ENCODE measurements at regions not wholly inside any gene's neighbourhood (a gene's known extent, or its start where the extent isn't known, plus 50 kb on each side); places are given as distances from the start of the nearest gene placed in this dataset.

GRCh38 chr6:80537118-80537972 lies 430.9 kb downstream of the BCKDHB start:
- no peak for TF ChIP-seq CTCF (IDR thresholded peaks at IDR 0.05; ENCODE audit: borderline replicate concordance, control extremely low read depth, extremely low read depth, insufficient read depth, missing control alignments)
- in situ Hi-C loops (cut with MboI; ENCODE audit: low sequenced_read_pairs, unreplicated experiment): no loop called here
- no peak for DNase-seq (ENCODE audit: low spot score)

- no peak for TF ChIP-seq CTCF (IDR thresholded peaks at IDR 0.05; ENCODE audit: borderline replicate concordance, control extremely low read depth, extremely low read depth, insufficient read depth, missing control alignments)
- no peak for DNase-seq (ENCODE audit: low spot score)
- in situ Hi-C loops (cut with MboI; ENCODE audit: low sequenced_read_pairs, unreplicated experiment): no loop called here
Observed at GRCh38 chr6:80535914-80536565, 429.6 kb downstream of the BCKDHB start.

GRCh38 chr6:80531681-80532619 lies 425.5 kb downstream of the BCKDHB start:
- TF ChIP-seq CTCF (IDR thresholded peaks at IDR 0.05; ENCODE audit: borderline replicate concordance, control extremely low read depth, extremely low read depth, insufficient read depth, missing control alignments): no peak
- DNase-seq (ENCODE audit: low spot score): no peak
- in situ Hi-C loops (cut with MboI; ENCODE audit: low sequenced_read_pairs, unreplicated experiment): no loop called here

- in situ Hi-C loops (cut with MboI; ENCODE audit: low sequenced_read_pairs, unreplicated experiment): no loop called here
- no peak for TF ChIP-seq CTCF (IDR thresholded peaks at IDR 0.05; ENCODE audit: borderline replicate concordance, control extremely low read depth, extremely low read depth, insufficient read depth, missing control alignments)
- no peak for DNase-seq (ENCODE audit: low spot score)
Observed at GRCh38 chr6:80530103-80530502, 423.6 kb downstream of the BCKDHB start.

- TF ChIP-seq CTCF (IDR thresholded peaks at IDR 0.05; ENCODE audit: borderline replicate concordance, control extremely low read depth, extremely low read depth, insufficient read depth, missing control alignments): no peak
- in situ Hi-C loops (cut with MboI; ENCODE audit: low sequenced_read_pairs, unreplicated experiment): no loop called here
- DNase-seq (ENCODE audit: low spot score): no peak
Observed at GRCh38 chr6:80528115-80528514, 421.6 kb downstream of the BCKDHB start.

GRCh38 chr6:80527552-80528052 lies 421.1 kb downstream of the BCKDHB start:
- no peak for DNase-seq (ENCODE audit: low spot score)
- in situ Hi-C loops (cut with MboI; ENCODE audit: low sequenced_read_pairs, unreplicated experiment): no loop called here
- no peak for TF ChIP-seq CTCF (IDR thresholded peaks at IDR 0.05; ENCODE audit: borderline replicate concordance, control extremely low read depth, extremely low read depth, insufficient read depth, missing control alignments)

Measured in GM13976 (cell line).